Smooth muscle cell (in vitro differentiated cells): ENCODE measurements at regions not wholly inside any gene's neighbourhood (a gene's known extent, or its start where the extent isn't known, plus 50 kb on each side); places are given as distances from the start of the nearest gene placed in this dataset.

Experiments used
- DNase-seq: peaks from one replicate; lab custom pipeline; 2025; ENCODE audit not compliant: unreplicated experiment; lab: John Stamatoyannopoulos, UW
- H2AFZ ChIP-seq: fragments of 200-600 bp; sonication (generic); 2 replicates; pipeline ENCODE4 v1.6.0; 2016; ENCODE audit warnings: antibody characterized with exemption, low read depth, mild to moderate bottlenecking
- H3F3A ChIP-seq: fragments of 200-600 bp; sonication (generic); 2 replicates; pipeline ENCODE4 v1.6.0; 2017; ENCODE audit warnings: antibody characterized with exemption, low read depth
- H3K27ac ChIP-seq: fragments of 200-600 bp; sonication (generic); 2 replicates; pipeline ENCODE4 v1.5.1; 2016; ENCODE audit warnings: low read depth, mild to moderate bottlenecking
- H3K27me3 ChIP-seq: fragments of 200-600 bp; sonication (generic); 2 replicates; pipeline ENCODE4 v1.6.1; 2016; ENCODE audit warnings: low read depth, mild to moderate bottlenecking
- H3K36me3 ChIP-seq: fragments of 200-600 bp; sonication (generic); 2 replicates; pipeline ENCODE4 v1.5.1; 2016; ENCODE audit warnings: low read depth
- H3K4me1 ChIP-seq: fragments of 200-600 bp; sonication (generic); 2 replicates; pipeline ENCODE4 v1.5.1; 2016; ENCODE audit warnings: low read depth
- H3K4me2 ChIP-seq: fragments of 200-600 bp; sonication (generic); 2 replicates; pipeline ENCODE4 v1.6.0; 2016; ENCODE audit warnings: mild to moderate bottlenecking
- H3K4me3 ChIP-seq: fragments of 200-600 bp; sonication (generic); 2 replicates; pipeline ENCODE4 v1.5.1; 2016; ENCODE audit warnings: mild to moderate bottlenecking
- H3K79me2 ChIP-seq: fragments of 200-600 bp; sonication (generic); 2 replicates; pipeline ENCODE4 v1.6.0; 2016; ENCODE audit warnings: low read depth, mild to moderate bottlenecking
- H3K9ac ChIP-seq: fragments of 200-600 bp; sonication (generic); 2 replicates; pipeline ENCODE4 v1.6.0; 2016; ENCODE audit warnings: low read depth
- H3K9me3 ChIP-seq: fragments of 200-600 bp; sonication (generic); replicated peaks from 2 replicates; pipeline ENCODE4 v1.5.1; 2016; ENCODE audit warnings: low read depth
- H4K20me1 ChIP-seq: fragments of 200-600 bp; sonication (generic); 2 replicates; pipeline ENCODE4 v1.6.0; 2016; ENCODE audit warnings: low read depth
- WGBS: methylation state at CpG from one replicate; pipeline ENCODE4 v1.1.7; 2016; ENCODE audit warnings: low lambda C conversion rate; 5-methylcytosine and 5-hydroxymethylcytosine counted together
- TF ChIP-seq, protein P1 (sequence below): fragments of 200-600 bp; sonication (generic); IDR thresholded peaks from 2 replicates; pipeline ENCODE4 v1.5.1; 2017; ENCODE audit warnings: borderline replicate concordance, mild to moderate bottlenecking, antibody characterized with exemption; ENCODE audit not compliant: insufficient read depth, poor library complexity, severe bottlenecking

DNA sequence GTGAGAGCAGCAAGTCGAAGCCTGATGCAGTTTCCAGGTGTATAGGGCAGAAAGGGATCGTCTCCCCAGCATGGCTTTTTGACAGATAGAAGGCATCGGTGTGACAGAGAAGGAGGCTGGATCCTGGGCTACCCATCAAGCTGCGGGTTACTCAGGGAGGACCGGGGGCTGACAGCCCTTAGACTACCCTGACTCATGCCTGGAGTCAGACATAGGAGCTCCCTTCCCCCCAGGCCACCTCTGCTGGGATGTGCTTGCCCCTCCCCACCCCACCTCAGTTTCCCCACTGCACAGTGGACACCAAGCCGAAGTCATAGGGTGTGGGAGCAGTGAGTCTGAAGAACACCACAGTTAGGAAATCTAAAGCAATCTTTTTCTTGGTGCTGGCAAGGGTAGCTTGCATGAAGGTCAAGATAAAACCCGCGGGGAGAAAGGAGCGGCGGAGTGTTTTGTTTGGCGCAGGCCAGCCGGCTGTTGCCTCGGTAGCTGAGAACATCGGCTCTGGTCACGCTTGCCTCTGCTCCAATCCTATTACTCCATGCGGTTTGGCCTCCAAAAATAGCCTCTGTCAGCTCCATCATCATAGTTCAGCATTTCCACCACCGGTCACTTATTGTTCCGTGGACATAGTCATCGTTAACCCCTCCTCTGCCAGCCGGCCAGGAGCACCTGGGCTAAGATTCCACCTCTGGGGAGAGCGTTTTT is 169.2 kb upstream of the GLI2 start:
- no peak overlapping the region for H3K27ac ChIP-seq
- H3K4me1 ChIP-seq: peaks cover 5% of the 10 kb centered on the region
- H3F3A ChIP-seq: no peaks in the 10 kb centered on the region
- H3K4me2 ChIP-seq: no peak overlapping the region
- H3K27me3 ChIP-seq: peaks cover 6% of the 10 kb centered on the region
- no peak for DNase-seq
- WGBS: 88% methylated on average over 21 of the region's 21 CpGs
- TF ChIP-seq, protein P1, sequence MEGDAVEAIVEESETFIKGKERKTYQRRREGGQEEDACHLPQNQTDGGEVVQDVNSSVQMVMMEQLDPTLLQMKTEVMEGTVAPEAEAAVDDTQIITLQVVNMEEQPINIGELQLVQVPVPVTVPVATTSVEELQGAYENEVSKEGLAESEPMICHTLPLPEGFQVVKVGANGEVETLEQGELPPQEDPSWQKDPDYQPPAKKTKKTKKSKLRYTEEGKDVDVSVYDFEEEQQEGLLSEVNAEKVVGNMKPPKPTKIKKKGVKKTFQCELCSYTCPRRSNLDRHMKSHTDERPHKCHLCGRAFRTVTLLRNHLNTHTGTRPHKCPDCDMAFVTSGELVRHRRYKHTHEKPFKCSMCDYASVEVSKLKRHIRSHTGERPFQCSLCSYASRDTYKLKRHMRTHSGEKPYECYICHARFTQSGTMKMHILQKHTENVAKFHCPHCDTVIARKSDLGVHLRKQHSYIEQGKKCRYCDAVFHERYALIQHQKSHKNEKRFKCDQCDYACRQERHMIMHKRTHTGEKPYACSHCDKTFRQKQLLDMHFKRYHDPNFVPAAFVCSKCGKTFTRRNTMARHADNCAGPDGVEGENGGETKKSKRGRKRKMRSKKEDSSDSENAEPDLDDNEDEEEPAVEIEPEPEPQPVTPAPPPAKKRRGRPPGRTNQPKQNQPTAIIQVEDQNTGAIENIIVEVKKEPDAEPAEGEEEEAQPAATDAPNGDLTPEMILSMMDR: no peak
- H3K79me2 ChIP-seq: no peaks in the 10 kb centered on the region
- H3K36me3 ChIP-seq: no peaks in the 10 kb centered on the region
- no peak overlapping the region for H2AFZ ChIP-seq
- no peak overlapping the region for H3K9ac ChIP-seq
- H3K4me3 ChIP-seq: no peak overlapping the region
- H4K20me1 ChIP-seq: no peaks in the 10 kb centered on the region
- H3K9me3 ChIP-seq: no peaks in the 10 kb centered on the region

DNA sequence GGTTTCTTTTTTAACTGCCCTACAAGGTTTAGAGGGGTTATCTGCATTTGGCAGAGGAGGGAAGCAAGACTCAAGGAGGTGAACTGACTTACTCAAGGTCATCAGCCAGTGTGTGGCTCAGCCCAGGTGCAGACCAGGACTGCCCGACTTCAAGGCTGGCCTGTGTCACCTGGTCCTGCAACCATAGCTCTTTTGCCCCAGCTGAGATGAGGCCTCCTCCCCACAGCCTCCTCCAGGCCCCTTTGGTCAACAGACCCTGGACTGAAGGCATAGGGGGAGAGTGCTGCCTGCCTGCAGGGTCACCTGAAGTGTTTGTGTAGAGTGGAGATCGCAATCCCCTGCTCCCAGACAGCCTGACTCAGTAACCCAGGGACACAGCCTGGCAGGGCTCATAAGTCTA is 168.5 kb upstream of the GLI2 start:
- 97% methylated on average over 2 of the region's 2 CpGs for WGBS
- Histone ChIP-seq H3K4me2 (no peak overlapping the region), H3K36me3 (no peaks in the 10 kb centered on the region), H3K27me3 (peaks cover 8% of the 10 kb centered on the region), H3K4me1 (peaks cover 5% of the 10 kb centered on the region), H3K9me3 (no peaks in the 10 kb centered on the region), H3K27ac (no peak overlapping the region), H3K4me3 (no peak overlapping the region), H3K9ac (no peak overlapping the region), H4K20me1 (no peaks in the 10 kb centered on the region), H3F3A (no peaks in the 10 kb centered on the region), H3K79me2 (no peaks in the 10 kb centered on the region), H2AFZ (no peak overlapping the region)
- no peak for DNase-seq
- TF ChIP-seq, protein P1: no peak

DNA sequence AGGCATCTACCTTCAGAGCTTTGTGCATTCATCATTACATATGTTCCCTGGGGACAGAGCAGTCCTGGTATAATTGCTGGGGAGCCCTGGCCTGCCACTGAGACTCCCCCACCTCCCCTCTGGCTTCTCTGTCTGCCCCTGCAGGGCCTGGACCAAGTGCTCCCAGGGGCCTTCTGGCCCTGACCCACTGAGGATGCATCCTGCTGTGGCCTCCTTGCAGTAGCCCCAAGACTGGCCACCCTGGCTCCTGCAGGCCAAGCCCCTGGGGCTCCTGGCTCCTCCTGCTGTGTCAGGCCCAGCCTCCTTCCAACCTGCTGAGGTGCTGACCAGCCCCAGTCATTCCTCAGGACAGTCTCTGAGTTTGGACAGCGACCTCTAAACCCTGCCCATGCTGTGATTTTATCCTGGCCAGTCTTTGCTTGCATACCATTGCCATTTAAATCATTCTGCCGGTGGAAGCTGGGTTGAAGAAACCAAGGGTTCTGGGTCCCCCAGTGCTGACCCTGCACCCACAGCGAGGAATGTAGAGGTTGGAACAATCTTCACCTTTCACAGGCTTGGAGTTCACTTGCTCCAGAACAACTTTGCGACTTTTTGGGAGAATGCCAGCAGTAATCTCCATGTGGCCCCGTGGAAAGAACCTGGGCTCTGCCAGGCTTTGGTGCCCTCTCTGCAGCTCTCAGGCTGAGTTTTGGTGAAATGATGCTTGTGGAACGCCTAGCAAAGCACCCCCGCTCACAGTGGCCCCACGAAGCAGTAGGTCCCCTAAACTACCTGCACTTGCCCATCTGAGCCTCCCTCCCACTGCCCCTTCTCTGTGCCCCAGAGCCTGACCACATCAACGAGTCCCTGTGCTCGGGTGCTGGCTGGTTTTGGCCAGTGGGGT is 167.3 kb upstream of the GLI2 start:
- DNase-seq: no peak
- no peak overlapping the region for H3K4me2 ChIP-seq
- peaks cover 5% of the 10 kb centered on the region for H3K4me1 ChIP-seq
- H3K4me3 ChIP-seq: no peak overlapping the region
- no peak overlapping the region for H2AFZ ChIP-seq
- H3K27ac ChIP-seq: no peak overlapping the region
- 87% methylated on average over 10 of the region's 10 CpGs for WGBS
- no peaks in the 10 kb centered on the region for H3F3A ChIP-seq
- H4K20me1 ChIP-seq: no peaks in the 10 kb centered on the region
- H3K27me3 ChIP-seq: peaks cover 18% of the 10 kb centered on the region
- H3K9me3 ChIP-seq: no peaks in the 10 kb centered on the region
- no peaks in the 10 kb centered on the region for H3K36me3 ChIP-seq
- no peak overlapping the region for H3K9ac ChIP-seq
- TF ChIP-seq, protein P1: no peak
- no peaks in the 10 kb centered on the region for H3K79me2 ChIP-seq

DNA sequence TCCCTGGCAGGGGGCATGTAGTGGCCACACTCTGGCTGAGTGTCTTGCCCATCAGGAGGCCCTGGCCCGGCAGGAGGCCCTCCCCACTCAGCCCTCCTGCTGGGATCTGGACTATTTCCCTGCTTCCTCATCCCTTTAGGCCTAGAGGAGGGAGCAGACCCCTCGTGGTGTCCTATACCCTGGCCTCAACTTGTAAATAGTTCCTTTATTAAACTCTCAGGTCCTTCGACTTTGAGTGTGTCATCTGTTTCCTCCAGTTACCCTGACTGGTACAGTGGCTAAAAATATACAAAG is 166.7 kb upstream of the GLI2 start:
- no peak for DNase-seq
- Histone ChIP-seq H3K79me2 (no peaks in the 10 kb centered on the region), H3K36me3 (no peaks in the 10 kb centered on the region), H3K9me3 (no peaks in the 10 kb centered on the region), H3K27ac (no peak overlapping the region), H4K20me1 (no peaks in the 10 kb centered on the region), H3K4me1 (peaks cover 5% of the 10 kb centered on the region), H2AFZ (no peak overlapping the region), H3K4me3 (no peak overlapping the region), H3K9ac (no peak overlapping the region), H3K4me2 (no peak overlapping the region), H3F3A (no peaks in the 10 kb centered on the region), H3K27me3 (peaks cover 24% of the 10 kb centered on the region)
- TF ChIP-seq, protein P1: no peak
- 87% methylated on average over 3 of the region's 3 CpGs for WGBS
